Activated T-cell treated with anti-CD3 and anti-CD28 coated beads, Interleukin-2, amount 50 U/mL, for 1 hour (primary cell): ENCODE measurements at regions not wholly inside any gene's neighbourhood (a gene's known extent, or its start where the extent isn't known, plus 50 kb on each side); places are given as distances from the start of the nearest gene placed in this dataset.
"Not testable (repeated sequence)": the region's sequence is repeated elsewhere in the genome, so short reads cannot be mapped to it uniquely, and the experiment has no call there.

Source experiments
- DNase-seq: peaks from one replicate; pipeline ENCODE4 v3.0.0-alpha.2; 2020

DNA sequence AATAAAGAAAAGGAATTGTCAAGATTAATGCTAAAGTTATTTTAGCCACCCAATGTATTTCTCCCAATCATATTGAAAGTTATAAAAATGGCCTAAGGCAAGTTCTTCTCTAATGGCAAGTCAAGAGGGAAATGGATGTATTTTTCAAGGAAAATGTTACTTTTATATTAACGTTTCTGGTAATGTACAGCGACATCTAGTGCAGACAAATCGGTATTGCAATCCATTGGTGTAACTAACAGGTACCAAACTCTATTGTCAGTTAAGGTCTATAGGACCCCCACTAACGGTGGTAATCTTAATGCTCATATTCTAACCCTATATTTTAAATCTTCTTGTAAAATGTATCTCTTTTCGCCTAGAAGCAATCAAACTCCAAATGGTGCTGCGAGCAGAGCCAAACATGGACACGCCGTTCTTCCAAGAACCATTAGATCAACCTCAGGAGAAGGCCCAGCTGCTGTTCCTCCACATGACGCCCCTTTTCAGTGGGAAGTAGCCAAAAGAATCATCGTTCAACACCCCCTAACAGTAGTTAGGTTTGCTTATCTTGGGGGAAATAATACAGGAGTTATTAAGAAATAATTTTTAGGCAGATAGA lies 98.5 kb upstream of the PABPC3 start:
- DNase-seq = no peak

DNA sequence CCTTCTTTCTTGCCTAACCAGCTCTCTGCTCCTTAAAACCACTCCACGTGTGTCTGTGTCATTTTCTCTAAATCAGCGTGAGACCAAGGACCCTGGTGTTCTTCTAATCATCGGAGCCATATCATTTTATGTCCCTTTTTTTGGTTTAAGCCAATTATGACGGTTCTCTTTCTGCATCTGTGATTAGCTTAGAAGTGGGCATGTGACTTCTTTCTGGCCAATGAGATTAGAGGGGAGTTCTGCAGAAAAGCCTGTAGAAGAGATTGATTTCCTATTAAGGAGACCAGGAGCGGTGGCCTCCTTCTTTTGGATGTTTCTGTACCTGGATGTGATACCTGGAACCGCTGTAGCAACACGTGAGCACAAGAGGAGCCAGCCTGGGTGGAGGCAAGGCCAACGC lies 97.5 kb upstream of the PABPC3 start:
- DNase-seq = no peak

DNA sequence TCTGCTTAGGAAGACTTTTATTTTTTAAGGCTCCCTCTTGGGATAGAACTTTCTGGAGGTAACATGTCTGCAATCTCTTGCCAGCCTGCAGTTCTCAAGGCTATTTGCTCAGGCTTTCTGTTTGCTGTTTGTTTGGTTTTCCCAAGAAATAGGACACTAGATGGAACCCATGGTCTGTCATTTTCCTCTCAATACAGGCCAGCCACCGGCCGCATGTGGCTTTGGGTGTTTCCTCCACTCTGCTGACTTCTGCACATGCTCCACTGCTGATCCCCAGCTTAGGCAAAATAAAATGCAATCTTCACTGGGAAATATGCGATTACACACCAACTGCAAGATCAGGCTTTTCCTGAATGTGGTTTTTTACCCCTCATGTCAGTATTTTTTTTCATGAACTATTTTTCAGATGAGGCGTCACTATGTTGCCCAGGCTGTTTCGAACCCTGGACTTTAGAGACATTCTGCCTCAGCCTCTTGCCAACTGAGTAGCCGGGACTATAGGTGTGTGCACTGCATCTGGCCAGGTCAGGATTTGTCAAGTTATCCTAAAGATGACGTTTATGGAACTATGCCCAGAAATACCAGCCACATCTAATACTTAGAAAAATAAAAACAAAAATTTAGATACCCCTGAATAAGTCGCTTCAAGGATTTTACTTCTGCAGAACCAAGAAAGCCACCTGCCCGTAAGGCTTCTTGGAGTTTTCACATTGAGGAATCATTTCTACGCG lies 94.3 kb upstream of the PABPC3 start:
- no peak for DNase-seq

DNA sequence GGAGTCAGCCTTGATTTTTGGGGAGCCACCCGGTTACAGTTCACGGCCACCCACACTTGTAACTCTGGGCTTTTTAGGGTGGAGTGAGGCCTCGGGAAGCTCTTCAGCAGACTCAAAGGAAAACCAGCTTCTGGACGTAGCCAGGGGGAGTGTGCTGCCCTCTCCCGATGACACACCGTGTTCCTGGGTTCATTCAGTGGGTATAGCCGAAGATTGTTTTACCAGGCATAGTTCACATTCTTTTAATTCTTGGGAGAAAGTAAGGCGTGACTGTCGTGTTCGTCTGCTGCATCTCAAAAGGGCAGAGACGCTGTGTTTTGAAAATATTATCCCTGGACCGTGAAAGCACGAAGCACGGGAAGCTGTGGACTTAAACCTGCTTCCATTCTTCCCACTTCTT lies 93.6 kb upstream of the PABPC3 start:
- not testable (repeated sequence) for DNase-seq

DNA sequence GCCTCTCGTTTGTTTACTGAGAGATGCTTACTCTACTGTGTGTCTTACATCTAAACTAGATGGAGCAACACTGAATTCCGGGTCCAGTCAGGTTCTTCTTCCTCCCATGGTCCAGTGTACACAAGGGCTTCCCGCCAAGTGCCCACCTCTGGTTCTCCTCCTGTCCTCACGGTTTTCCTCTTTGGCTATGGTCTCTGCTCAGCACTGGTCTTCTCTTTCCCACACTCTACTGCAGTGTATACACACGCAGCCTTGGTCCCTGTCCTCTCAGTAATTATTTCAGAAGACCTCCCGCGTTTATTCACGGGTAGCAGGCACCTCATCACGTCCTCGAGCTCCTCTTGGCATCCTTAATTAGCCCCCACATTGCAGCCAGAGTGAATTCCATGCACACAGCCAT lies 91.4 kb upstream of the PABPC3 start:
- DNase-seq = not testable (repeated sequence)

DNA sequence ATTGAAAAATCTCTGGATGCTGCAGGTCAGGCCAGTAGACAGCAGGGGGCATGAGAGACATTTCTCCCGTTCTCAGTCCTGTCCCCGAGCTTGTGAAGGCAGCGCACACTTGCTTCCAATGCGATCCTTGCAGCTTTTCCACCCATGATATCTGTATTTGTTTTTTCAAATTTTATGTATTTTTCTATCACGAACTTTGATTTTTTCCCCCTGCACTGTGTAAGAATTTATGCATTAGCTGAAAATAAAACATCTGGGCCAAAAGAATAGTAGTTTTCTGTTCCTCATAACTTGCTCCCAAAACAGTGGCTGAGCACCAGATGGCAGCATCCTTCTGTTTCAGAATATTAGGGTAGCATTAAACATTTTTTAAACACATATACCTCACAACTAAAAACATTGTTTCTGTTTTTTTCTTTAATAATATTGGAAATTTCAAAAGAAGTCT lies 90.9 kb upstream of the PABPC3 start:
- not testable (repeated sequence) for DNase-seq

DNA sequence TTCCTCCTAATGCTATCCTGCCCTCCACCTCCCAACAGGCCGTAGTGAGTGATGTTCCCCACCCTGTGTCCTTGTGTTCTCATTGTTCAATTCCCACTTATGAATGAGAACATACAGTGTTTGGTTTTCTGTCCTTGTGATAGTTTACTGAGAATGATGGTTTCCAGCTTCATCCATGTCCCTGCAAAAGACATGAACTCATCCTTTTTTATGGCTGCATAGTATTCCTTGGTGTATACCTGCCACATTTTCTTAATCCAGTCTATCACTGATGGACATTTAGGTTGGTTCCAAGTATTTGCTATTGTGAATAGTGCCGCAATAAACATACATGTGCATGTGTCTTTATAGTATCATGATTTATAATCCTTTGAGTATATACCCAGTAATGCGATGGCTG lies 88.5 kb upstream of the PABPC3 start:
- DNase-seq = not testable (repeated sequence)

DNA sequence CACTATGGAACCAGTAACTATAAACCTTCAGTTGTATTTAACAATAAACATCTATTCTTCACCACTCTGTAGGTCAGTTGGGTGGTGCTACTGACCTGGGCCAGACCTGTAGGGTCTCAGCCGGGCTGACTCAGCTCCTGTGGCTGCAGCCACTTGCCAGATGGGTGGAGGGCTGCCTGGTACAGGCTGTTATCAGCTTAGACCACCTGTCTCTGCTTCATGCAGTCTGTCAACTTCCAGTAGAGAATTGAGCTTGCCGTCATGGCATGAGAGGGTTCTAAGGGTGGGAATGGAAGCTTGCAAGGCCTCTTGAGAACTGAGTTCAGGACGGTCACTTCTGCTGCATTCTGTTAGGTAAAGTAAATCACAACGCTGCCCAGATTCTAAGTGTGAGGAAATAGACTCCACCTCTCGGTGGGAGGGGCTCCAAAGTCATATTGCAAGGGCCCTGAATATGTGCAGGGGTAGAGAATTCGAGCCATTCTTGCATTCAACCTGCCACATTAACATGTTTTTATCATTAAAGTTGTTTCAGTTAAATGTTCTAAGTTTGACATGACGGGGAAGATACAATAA lies 81.5 kb upstream of the PABPC3 start:
- not testable (repeated sequence) for DNase-seq

DNA sequence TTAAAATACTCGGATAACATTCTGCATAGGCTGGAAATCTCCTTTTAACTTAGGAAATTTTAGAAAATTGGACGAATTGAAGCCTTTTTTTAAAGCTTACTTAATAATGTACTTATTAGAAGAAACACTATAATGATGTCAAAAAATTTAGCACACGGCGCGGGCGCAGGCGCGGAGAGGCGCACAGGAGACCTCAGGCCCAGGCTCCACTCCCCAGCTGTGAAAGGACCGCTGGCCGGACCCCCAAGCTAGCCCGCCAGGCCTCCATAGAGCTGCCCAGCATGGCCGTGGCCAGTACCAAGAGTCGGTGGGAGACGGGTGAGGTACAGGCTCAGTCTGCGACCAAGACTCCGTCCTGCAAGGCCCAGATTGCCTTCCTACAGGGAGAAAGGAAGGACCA lies 78.8 kb upstream of the PABPC3 start:
- DNase-seq = not testable (repeated sequence)

DNA sequence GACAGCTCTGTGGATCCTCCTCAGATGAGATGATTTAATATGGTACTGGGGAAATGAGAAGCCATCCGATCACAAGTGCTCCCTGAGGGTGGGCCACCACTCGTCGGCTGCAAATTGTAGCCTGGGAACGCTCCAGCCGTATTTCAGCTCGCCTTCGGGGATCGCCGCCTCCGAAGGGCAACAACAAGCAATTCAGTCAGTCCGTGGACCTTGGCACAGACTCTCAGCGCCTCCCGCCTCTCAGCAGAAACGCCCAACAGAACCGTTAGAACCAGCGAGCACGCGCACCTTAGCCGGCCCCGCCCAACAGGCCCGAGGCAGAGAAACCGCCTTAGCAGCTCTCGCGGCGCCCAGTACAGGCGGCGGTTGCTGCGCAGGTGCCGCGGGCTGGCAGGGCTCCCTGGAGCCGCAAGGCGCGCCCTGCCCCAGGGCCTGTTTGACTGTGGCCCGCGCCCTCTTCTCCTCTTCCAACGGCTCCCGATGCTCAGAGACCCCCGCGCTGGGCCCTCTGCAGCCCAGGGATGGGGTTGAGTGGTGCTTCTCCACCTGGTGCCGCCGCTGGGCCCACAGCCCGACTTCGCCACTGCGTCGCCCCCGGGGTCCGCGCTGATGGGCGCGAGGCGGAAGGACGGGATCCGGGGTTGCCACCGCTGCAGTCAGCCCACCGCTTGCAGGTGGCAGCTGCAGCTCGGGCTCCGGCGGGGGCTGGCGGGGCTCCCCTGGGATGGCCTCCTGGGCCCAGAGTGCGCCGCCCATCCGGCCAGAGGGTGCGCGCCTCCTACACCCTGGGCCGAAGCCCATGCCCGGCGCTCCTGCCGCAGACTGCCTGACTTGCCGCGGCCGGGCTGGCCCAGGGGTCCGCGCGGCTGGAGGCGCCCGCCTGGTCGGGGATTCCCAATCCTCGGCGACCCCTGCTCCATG lies 77.9 kb upstream of the PABPC3 start:
- DNase-seq = not testable (repeated sequence)

DNA sequence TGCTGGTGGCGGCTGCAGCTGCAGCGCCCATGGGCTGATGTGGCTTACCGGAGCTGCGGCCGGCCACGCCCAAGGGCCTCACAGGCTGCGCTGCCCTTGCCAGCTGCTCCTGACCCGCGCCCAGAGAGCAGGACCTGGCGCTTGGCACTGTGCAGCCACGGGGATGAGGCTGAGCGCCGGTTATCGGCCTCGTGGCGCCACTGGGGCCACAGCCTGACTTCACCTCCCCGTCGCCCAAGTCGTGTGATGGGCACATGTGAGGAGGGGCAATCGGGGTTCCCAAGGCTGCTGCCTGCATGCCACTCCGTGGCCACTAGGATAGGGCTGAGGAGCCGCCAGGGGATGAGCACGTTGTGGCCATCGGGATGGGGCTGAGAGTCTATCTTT lies 77.2 kb upstream of the PABPC3 start:
- DNase-seq = no peak

DNA sequence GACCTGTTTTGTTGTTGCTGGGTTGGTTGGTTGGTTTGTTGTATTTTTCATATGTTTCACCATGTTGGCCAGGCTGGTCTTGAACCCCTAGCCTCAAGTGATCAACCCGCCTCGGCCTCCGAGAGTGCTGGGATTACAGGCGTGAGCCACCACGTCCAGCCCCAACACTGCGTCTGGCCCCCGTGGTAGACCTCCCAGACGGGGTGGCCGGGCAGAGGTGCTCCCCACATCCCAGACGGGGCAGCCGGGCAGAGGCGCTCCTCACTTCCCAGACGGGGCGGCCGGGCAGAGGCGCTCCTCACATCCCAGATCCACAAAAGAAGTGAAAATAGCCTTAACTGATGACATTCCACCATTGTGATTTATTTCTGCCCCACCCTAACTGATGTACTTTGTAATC lies 76.2 kb upstream of the PABPC3 start:
- DNase-seq = not testable (repeated sequence)

DNA sequence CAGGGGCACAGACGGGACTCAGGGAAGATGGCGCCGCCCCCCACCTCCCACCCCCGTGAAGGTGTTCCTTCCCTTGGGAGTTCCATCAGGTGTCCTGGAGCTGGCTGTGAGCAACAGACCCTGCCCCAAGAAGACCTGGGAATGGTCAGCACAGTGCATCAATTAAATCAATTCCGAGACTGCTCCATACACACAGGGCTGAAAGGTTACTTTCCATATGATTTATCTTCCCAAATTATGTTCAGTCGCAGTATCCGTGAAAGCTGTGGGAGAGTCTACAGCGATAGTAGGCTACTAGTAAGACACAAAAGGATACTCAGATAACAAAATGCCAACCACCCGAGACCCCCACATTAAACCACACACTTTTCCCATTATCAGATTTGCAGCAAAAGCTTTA lies 71.8 kb upstream of the PABPC3 start:
- DNase-seq = no peak

DNA sequence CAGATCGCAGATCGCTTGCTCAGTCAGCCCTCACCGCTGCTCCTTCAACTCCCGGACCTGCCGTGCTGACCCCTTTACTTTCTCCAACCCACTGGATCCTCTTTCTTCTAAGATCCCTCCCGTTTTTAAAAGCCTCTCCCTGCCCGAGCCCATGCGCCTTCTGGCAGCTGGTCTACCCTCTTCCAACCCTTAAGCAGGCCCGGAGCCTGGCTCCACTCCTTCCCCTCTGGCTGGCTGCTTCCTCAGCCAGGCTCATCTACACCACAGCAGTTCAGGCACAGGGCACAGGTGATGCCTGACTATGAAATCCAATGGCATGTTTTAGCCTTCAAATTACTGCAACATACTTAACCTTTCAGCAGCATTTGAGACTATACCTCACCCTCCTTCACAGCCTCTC lies 63.8 kb upstream of the PABPC3 start:
- DNase-seq = no peak

DNA sequence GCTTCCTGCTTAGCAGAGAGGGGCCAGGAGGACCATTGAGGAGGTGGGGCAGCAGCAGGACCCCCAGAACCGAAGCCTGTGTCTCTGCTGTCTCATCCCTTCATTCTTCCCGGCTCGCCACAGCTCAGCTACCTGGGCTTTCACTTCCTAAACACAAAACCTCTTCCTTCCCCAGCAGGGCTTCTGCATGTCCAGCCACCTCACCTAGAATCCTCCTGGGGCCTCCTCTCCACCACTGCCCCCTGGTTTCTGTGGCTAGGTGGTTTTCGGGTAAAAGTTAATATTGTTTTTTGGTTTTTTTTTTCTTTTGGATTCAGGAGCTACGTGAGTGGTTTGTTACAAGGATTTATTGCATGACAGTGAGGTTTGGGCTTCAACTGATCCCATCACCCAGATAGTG lies 61.8 kb upstream of the PABPC3 start:
- DNase-seq = no peak

DNA sequence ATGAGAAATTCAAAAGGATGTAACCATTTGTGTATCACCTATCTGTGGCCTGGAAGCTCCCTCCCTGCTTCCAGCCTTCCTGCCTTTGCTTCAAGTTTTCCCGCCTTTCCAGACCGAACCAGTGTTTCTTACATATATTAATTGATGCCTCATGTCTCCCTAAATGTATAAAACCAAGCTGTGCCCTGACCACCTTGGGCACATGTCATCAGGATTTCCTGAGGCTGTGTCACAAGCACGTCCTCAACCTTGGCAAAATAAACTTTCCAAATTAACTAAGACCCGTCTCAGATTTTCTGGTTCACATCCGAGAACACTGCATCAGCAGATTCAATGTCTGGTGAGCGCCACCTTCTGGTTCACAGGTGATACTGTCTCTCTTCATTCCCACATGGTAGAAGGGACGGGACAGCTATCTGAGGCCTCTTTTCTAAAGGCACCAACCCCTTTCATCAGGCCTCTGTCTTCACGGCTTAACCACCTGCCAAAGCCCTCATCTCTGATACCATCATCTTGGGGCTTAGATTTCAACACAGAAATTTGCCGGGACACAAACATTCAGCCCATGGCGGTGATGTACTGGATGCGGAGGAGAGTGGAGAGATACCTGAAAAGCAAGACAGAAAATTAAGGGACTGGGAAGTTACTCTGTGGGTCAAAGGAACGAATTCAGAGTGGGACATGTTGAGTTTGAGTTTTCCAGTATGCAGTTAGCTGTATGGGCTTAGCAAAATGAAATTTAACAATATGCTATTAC lies 58.7 kb upstream of the PABPC3 start:
- DNase-seq = no peak

DNA sequence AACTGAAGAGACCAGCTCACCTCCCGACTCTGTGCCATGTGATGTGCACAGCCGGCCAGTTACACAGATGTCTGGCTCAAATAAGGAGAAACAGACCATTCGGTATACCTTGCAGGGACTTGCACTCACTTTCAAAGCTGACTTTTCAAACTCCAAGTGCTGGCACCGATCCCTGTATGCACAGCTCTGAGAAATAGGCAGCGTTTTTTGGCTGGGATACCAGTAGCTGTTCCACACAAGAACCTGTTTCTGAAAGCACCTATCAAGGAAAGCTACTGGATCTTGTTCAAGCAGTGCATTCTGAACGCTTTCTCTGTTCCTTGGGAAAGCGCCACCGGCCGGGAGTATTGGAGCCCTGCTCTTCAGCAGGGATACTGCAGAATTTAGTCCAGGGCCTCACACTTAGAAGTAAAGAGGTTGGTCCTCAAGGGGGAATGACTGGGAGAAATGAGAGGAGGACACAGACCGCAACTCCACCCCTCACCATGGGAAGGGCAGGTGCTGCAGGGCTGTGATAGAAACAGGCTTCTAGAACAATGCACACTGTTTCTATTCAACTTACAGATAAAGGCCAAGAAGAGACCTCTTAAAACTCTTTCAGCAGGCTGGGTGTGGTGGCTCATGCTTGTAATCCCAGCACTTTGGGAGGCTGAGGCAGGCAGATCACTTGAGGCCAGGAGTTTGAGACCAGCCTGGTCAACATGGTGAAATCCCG lies 53.6 kb upstream of the PABPC3 start:
- no peak for DNase-seq

DNA sequence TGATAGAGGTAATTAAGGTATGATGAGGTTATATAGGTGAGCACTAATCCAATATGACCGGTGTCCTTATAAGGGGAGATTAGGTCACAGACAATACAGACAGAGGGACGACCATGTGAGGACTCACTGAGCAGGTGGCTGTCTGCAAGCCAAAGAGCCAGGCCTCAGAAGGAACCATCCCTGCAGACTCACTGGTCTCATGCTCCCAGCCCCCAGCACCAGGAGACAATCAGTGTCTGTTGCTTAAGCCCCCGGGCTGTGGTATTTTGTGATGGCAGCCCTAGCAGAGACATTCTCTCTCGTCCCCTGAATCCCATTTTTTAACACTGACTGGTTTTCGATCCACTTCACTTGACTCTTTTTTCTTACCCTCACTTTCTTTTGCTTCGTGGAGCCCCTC lies 51.9 kb upstream of the PABPC3 start:
- no peak for DNase-seq
